ENCODE measurements at regions not wholly inside any gene's neighbourhood (a gene's known extent, or its start where the extent isn't known, plus 50 kb on each side); places are given as distances from the start of the nearest gene placed in this dataset.

DNA sequence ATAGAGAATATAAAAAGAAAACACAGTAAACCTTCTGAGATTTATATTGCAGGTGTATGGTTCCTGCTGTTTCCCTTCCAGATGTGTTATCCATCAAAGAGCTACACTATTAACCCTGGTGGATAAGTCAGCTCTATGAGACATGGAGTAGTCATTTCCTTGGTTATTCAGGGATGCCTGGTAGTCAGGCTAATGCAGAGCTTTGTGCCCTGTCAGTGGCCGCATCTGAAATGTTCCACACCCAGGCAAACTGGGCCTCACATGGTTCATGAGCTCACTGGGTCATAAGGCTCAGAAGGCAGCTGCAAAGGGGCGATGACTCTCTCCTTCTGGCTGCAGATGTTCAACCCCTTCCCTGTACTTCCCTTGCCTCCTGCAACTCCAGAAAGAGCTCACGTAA, 473.6 kb downstream of the EPHA7 start:
- Histone ChIP-seq H3K36me3 (replicated peaks; ENCODE audit: insufficient read depth, low read depth) (no peaks in the 10 kb centered on the region), H3K27ac (no peak overlapping the region), H3K79me2 (no peaks in the 10 kb centered on the region), H3K27me3 (no peaks in the 10 kb centered on the region), H3K9me2 (replicated peaks; ENCODE audit: insufficient read depth) (no peaks in the 10 kb centered on the region), H3K4me2 (no peak overlapping the region), H4K20me1 (ENCODE audit: insufficient read depth, poor library complexity, severe bottlenecking) (no peaks in the 10 kb centered on the region), H3K9me3 (ENCODE audit: low read depth) (no peaks in the 10 kb centered on the region), H2AFZ (no peak overlapping the region), H3K4me1 (ENCODE audit: insufficient read depth) (no peaks in the 10 kb centered on the region), H3K4me3 (no peak overlapping the region)
- no peak for DNase-seq (ENCODE audit: low spot score)
- 93% methylated on average over 3 of the region's 3 CpGs for WGBS (ENCODE audit: low lambda C conversion rate, missing lambda C conversion rate)
- TF ChIP-seq EZH2 (IDR thresholded peaks at IDR 0.05; ENCODE audit: borderline replicate concordance) (no peak), EZH2phosphoT487 (IDR thresholded peaks at IDR 0.05; ENCODE audit: low read depth, severe bottlenecking, unreplicated experiment) (no peak), CTCF (IDR thresholded peaks at IDR 0.05; ENCODE audit: poor library complexity) (no peak)

DNA sequence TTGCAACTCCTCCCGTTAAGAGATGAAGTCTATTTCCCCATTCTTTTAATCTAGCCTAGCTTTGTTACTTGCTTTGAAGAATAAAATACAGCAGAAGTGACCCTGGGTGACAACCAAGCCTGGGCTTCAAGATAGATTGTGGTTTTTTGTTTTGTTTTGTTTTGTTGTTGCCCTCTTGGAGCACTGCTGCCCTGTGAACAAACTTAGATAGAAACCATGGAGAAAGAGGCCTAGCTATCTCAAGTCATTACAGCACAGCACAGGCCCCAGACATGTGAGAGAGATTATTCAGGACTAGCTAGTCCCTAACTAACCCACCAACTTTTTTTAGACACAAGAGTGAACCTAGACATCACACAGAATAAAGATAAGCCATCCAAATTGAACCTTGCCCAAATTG, 475.2 kb downstream of the EPHA7 start:
- no peaks in the 10 kb centered on the region for H3K27me3 ChIP-seq

GRCh38 chr6:92942549-92942948, 476.8 kb downstream of the EPHA7 start:
- Histone ChIP-seq H2AFZ (no peak overlapping the region), H3K9me2 (replicated peaks; ENCODE audit: insufficient read depth) (no peaks in the 10 kb centered on the region), H3K4me3 (no peak overlapping the region), H3K27ac (peak overlapping the region; percentile 10), H3K9me3 (ENCODE audit: low read depth) (no peaks in the 10 kb centered on the region), H4K20me1 (ENCODE audit: insufficient read depth, poor library complexity, severe bottlenecking) (no peaks in the 10 kb centered on the region), H3K36me3 (replicated peaks; ENCODE audit: insufficient read depth, low read depth) (no peaks in the 10 kb centered on the region), H3K27me3 (no peaks in the 10 kb centered on the region), H3K4me2 (no peak overlapping the region), H3K79me2 (no peaks in the 10 kb centered on the region), H3K4me1 (ENCODE audit: insufficient read depth) (no peaks in the 10 kb centered on the region)
- no peak for DNase-seq (ENCODE audit: low spot score)
- TF ChIP-seq EZH2phosphoT487 (IDR thresholded peaks at IDR 0.05; ENCODE audit: low read depth, severe bottlenecking, unreplicated experiment) (no peak), CTCF (IDR thresholded peaks at IDR 0.05; ENCODE audit: poor library complexity) (no peak)

More for the DNA sequence above, 475.2 kb downstream of the EPHA7 start:
- no peak for DNase-seq (ENCODE audit: low spot score)
- Histone ChIP-seq H4K20me1 (ENCODE audit: insufficient read depth, poor library complexity, severe bottlenecking) (no peaks in the 10 kb centered on the region), H3K9me3 (ENCODE audit: low read depth) (no peaks in the 10 kb centered on the region), H2AFZ (no peak overlapping the region), H3K36me3 (replicated peaks; ENCODE audit: insufficient read depth, low read depth) (no peaks in the 10 kb centered on the region), H3K27ac (no peak overlapping the region), H3K4me3 (no peak overlapping the region), H3K4me1 (ENCODE audit: insufficient read depth) (no peaks in the 10 kb centered on the region), H3K79me2 (no peaks in the 10 kb centered on the region), H3K4me2 (no peak overlapping the region), H3K9me2 (replicated peaks; ENCODE audit: insufficient read depth) (no peaks in the 10 kb centered on the region)
- WGBS (ENCODE audit: low lambda C conversion rate, missing lambda C conversion rate), result 74% methylated on average over 1 of the region's 1 CpG
- no peak for TF ChIP-seq EZH2phosphoT487 (IDR thresholded peaks at IDR 0.05; ENCODE audit: low read depth, severe bottlenecking, unreplicated experiment)
- no peak for TF ChIP-seq CTCF (IDR thresholded peaks at IDR 0.05; ENCODE audit: poor library complexity)
- no peak for TF ChIP-seq EZH2 (IDR thresholded peaks at IDR 0.05; ENCODE audit: borderline replicate concordance)

- H3K27ac ChIP-seq, result no peak overlapping the region
- no peaks in the 10 kb centered on the region for H3K9me2 ChIP-seq (replicated peaks; ENCODE audit: insufficient read depth)
- no peak overlapping the region for H3K4me2 ChIP-seq
- TF ChIP-seq EZH2phosphoT487 (IDR thresholded peaks at IDR 0.05; ENCODE audit: low read depth, severe bottlenecking, unreplicated experiment) (no peak), EZH2 (IDR thresholded peaks at IDR 0.05; ENCODE audit: borderline replicate concordance) (no peak), CTCF (IDR thresholded peaks at IDR 0.05; ENCODE audit: poor library complexity) (no peak)
- no peaks in the 10 kb centered on the region for H3K36me3 ChIP-seq (replicated peaks; ENCODE audit: insufficient read depth, low read depth)
- DNase-seq (ENCODE audit: low spot score), result no peak
- H3K9me3 ChIP-seq (ENCODE audit: low read depth), result no peaks in the 10 kb centered on the region
- H4K20me1 ChIP-seq (ENCODE audit: insufficient read depth, poor library complexity, severe bottlenecking), result no peaks in the 10 kb centered on the region
- H3K4me1 ChIP-seq (ENCODE audit: insufficient read depth), result no peaks in the 10 kb centered on the region
- H3K79me2 ChIP-seq, result no peaks in the 10 kb centered on the region
- no peaks in the 10 kb centered on the region for H3K27me3 ChIP-seq
- no peak overlapping the region for H3K4me3 ChIP-seq
- WGBS (ENCODE audit: low lambda C conversion rate, missing lambda C conversion rate), result 95% methylated on average over 1 of the region's 1 CpG
- H2AFZ ChIP-seq, result no peak overlapping the region
These were observed 484.7 kb downstream of the EPHA7 start for GRCh38 chr6:92934625-92935024.

All from hepatocyte (in vitro differentiated cells).